NCI-H446 (cell line): ENCODE measurements at regions not wholly inside any gene's neighbourhood (a gene's known extent, or its start where the extent isn't known, plus 50 kb on each side); places are given as distances from the start of the nearest gene placed in this dataset.

ENCODE experiments used
- DNase-seq, 2 experiments: peaks; one replicate each; lab custom pipeline; 2025; lab: John Stamatoyannopoulos, UW

DNA sequence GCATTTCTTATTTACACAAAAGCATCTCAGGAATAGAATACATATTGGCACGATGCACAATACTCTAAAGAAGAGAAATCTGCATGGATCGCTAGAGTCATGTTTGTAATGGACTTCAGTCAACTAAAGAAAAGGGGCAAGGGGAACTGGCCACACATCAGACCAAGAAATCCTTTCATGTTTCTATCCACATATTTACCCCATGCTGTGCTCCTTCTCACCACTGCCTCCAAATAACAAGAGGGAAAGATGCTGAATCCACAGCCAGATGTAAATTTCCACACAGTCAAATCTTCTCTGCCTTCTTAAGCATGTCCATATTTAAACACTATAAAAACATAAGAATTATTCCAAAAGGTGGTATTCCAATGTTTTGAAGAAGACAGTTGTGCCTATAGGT lies 67.6 kb downstream of the COX18 start:
- no peak for DNase-seq

GRCh38 chr4:72997409-72997808 lies 72.1 kb downstream of the COX18 start:
- peak in 1 of 2 experiments; percentile 21 for DNase-seq

- no peak for DNase-seq
Measured at GRCh38 chr4:72994670-72995069, 74.8 kb downstream of the COX18 start.

DNA sequence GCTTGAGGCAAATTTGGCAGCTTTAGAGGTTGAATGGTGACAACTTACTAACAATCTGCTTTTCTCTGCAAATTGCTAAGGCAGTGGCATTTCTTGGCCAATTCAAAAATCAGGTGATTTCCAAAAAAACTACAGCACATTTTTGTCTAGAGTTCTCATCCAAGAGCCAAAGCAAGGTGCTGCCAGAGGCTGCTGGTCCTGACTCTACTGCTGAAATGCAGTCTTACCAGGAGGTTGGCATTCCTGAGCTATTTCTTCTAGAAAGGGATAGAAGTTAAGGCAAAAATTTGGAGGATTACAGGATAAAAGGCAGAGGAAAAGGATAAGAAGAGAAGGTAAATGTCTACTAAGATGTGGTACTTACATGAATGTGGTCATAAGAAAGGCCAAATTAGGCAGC lies 75.6 kb downstream of the COX18 start:
- no peak for DNase-seq

GRCh38 chr4:72991873-72992272 lies 77.6 kb downstream of the COX18 start:
- no peak for DNase-seq

GRCh38 chr4:72987741-72988729 lies 81.5 kb downstream of the COX18 start:
- DNase-seq, result no peak

DNA sequence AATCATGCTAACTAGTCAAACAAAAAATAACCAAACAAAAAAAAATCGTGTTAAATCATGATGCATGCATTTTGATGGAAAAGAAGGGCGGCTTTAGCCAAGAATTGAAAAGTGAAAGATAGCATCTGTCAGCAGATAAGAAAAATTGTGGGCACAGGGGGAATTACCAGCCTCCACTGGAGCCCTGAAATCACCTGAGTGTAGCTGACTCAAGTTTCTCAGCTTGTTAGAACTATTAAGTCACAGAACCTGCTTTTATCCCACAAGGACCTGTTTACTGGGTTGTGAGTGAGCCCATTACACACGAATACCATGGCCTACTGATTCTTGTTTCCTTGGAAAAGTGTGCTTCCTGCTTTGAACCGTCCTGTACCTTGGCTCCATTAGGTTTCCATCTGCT lies 85.2 kb downstream of the COX18 start:
- DNase-seq, result no peak

DNA sequence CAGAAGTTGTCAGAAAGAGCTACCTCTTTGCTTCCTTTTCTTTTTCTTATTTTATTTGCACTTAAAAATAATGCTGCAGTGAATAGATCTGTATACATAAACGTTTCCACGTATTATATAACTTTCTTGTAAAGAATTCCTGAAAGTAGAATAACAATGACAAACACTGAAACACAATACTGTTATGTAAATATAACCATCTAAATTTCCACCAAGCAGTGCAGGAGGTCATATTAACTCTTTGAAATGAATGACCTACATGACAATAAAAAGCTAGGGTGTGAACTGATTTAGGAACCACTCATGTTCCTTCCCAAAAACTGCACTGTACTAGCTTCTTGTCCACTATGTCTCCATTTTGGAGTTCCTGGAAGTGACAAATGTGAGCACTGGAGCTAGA lies 85.8 kb downstream of the COX18 start:
- no peak for DNase-seq

DNA sequence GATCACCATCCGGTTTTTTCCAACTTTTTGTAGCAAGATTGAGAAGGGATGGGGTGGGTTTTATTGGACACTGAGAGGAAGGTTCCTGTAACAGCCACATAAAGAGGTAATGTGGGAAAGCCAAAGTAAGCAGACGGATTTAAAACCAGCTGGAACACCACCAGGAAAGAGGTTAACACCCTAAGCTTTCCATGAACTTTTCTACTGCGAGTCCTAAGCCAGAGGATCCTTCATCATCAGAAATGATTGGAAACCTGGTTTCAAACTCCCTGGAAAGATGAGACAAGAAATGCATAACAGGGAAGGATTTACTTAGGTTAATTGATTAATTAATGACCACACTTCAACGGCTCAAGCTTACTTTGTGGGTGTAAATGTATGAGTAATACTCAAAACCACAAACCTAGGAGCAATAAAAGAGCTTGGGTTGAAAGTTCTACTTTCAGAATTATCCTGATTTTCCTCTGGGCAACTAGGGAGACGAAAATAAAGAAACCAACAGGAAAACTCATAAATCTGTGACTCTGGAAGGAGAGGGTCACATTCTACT lies 91.5 kb downstream of the COX18 start:
- DNase-seq, result no peak

GRCh38 chr4:72975488-72975784 lies 94.1 kb downstream of the COX18 start:
- DNase-seq, result no peak

DNA sequence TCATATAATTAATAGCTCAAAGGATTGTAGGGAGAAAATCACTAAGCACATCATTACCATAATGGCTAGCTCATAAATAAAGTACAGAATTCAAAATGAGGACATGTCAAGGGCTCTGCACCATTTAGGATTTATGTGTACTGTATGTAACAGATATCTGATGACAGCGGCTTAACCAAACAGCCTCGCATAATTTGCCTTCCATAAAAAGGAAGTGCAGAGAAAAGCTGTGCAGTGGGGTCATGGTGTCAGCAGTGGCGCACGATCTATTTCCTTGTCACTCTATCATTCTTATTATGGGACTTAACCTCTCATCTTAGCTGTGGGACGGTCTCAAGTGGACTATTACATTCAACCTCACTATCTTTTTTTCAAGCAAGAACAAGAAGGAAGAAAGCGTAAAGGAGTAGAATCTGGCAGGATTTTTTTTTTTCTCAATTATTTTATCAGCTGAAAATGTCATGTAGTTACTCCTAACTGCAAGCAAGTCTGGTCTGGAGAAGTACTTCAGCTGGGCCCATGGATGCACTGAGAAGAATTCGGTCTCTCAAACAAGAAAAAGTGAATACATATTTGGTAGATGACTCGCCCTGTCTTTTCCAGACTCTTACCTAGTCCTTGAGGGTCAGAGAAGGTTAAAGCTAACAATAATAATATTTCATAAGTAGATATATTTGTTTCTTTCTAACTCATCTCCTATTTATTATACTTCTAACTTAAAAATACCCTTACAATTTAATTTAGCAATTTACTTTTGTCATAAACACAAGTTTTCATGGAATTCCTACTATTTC lies 94.6 kb downstream of the COX18 start:
- DNase-seq, result no peak

DNA sequence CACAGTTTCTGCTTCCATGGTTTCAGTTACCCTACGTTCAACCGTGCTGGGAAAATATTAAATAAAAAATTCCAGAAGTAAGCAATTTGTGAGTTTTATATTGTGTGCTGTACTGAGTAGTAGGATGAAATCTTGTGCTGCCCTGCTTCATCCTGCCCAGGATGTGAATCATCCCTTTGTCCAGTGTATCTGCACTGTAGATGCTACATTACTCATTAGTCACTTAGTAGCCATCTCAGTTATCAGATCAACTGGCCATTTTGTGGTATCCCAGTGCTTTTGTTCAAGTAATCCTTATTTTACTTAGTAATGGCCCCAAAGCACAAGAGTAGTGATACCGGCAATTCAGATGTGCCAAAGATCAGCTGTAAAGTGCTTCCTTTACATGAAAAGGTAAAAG lies 97.9 kb downstream of the COX18 start:
- DNase-seq, result no peak

GRCh38 chr4:72970756-72971155 lies 98.8 kb downstream of the COX18 start:
- no peak for DNase-seq

DNA sequence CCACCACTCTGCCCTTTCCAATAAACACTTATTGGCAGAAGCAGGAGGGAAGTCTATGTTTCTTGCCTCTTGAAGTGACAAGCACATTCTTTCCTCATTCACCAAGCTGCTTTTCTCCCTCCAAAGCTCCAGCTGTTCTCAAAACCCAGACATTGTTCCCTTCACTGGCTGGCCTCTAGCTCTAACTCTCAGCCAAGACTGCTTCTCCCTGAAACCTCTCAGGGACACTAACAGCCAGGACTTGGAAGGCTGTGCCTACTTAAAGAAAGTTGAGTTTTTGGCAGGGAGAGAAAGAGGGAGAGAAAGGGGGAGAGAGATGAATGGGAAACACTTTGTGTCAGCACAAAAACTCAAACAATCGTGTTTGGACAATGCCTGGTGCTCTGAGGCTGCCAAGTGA lies 99.5 kb downstream of the COX18 start:
- DNase-seq, result no peak

GRCh38 chr4:72966652-72967051 lies 102.9 kb downstream of the COX18 start:
- DNase-seq, result no peak

- no peak for DNase-seq
Measured at GRCh38 chr4:72959411-72959810, 110.1 kb downstream of the COX18 start.

DNA sequence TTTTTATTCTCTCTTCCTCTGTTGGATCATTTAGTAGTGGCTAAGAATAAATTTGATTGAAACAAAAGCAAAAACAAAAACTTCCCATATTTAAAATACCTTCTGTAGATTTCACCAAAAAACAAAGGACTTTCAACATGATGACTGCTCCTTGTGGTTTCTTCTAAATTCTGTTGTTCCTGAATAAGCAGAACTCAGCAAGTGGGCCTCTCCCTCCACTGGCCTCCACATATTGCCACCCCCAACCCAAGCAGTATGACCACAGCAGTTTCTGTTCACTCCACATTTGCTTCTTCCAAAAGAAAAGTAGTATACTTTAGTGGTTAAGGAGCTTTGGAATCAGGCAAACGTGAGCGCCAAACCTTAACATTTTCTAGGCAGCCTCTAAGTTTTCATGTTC lies 114.7 kb downstream of the COX18 start:
- DNase-seq, result no peak

DNA sequence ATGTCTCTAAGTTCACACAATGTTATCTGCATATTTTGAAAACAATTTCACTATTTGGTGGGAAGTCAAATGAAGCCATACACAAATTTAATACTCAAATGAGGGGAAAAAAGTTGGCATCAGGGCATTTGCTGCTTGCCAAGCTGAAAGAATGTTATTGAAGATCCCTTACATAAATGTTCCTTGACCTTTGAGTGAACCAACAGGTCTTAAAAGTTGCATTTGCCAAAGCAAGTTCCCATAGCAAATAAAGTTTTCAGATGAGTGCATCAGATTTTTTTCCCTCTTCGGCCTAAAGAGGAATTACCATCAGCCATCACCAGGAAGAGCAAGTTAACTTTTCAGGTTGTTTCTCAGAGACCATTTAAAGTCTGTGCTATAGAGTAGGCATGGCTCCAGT lies 115.9 kb downstream of the COX18 start:
- no peak for DNase-seq

DNA sequence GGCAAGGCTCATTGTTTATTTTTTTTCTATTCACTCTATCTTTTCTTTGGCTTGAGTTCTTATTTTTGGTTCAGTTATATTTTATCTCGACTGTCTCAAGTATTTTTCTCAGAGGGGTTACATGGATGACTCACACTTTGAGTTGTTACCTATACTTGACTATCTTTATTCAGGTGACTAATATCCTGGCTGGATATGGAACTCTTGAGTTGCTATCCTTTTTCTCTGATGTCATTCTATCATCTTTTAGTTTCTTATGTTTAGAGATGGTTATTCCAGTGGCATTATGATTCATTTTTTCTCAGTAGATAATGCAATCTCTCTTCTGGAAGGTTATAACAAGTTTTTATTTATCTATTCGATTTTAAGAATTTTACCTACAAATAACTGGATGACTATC lies 117.9 kb downstream of the COX18 start:
- no peak for DNase-seq

DNA sequence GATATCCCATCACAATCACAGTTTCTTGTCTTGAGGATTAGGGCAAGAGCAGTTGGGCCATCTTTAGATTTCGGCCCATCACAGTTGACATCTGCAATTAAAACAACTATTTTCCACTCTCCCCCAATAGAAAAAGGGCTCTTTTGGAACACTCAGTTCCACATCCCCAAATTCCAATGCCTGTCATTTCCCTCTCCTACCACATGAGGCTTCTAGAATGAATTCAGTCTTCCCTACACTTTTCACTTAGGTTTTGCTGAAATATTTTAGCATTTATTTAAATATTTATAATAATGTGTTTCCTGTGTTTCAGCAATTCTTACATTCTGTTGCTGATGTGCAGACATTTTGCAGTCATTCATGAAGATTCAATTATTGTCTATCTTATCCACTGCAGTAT lies 118.4 kb downstream of the COX18 start:
- DNase-seq, result no peak

DNA sequence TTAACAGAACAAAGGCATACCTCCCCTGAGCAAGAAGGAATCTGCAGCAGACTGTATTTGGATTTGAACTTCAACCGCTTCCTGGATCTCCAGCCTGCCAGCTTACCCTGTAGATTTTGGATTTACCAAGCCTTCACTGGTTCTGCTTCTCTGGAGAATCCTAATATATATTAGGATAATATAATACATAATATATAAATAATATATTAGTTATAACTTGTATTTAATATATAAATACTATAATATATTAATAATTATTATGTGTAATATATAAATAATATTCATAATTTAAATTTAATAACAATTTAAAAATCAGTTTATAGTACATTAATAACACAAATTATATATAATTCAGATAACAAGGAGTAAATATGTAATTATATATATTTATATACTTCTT lies 121.4 kb downstream of the COX18 start:
- no peak for DNase-seq

GRCh38 chr4:72945719-72946336 lies 123.7 kb downstream of the COX18 start:
- DNase-seq, result no peak

DNA sequence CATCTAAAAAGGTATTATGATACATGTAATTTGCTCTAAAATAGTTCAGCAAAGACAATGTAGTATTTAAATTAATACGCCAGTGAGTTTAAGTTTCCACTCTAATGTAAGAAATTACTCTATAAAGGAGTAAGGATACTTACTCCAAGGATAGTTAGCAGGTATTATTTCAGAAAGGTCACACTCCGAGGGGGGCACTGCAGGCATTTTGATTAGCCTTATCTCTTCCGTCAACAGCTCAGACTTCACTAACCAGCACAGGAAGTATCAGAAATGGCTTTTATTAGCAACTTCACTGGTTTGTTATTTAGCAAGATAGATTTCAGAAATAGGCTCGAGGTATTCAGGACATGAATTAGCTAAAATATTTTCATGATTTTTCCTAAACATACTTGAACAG lies 127.0 kb downstream of the COX18 start:
- DNase-seq, result no peak
